ENCODE measurements at regions not wholly inside any gene's neighbourhood (a gene's known extent, or its start where the extent isn't known, plus 50 kb on each side); places are given as distances from the start of the nearest gene placed in this dataset.

DNA sequence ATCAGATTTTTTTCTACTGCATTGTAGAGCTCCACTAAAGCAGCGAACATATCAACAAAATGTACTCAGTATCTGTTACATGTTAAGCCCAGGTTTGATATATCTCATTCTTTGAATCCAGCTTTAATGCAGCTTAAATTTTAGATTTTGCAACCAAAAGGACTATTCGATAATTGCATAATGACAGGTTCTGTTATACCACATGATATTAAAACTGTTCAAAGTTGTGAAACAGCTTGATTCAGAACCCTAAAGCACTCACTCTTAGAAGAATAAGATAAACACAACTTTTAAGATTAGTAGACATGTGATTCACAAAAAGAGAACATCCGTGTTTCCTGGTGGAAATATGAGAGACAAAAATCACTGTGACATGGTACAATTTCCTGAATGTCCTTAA is 427.9 kb downstream of the CDH11 start:
- in situ Hi-C loops (cut with HindIII; ENCODE audit: low pct_unique_long_range_greater_than_20kb, low sequenced_read_pairs) (no loop called here), intact Hi-C loops (cut with micrococcal nuclease; ENCODE audit: unreplicated experiment) (no loop called here)
- BruUV-seq (replicated peaks): no TSS peak
- DNase-seq (ENCODE audit: low read depth, low spot score): no peak
- Histone ChIP-seq H3K4me1 (ENCODE audit: control insufficient read depth, insufficient read depth, low read length) (no peaks in the 10 kb centered on the region), H3K4me3 (ENCODE audit: low read depth in 2 of 2, low read length in 2 of 2) (no peak overlapping the region), H3K27ac (ENCODE audit: low read length) (no peak overlapping the region), H3K36me3 (ENCODE audit: control insufficient read depth, insufficient read depth, low read length) (no peaks in the 10 kb centered on the region), H3K27me3 (ENCODE audit: control insufficient read depth, insufficient read depth, low read length) (no peaks in the 10 kb centered on the region), H3K9me3 (ENCODE audit: control insufficient read depth, insufficient read depth, low read depth, low read length) (no peaks in the 10 kb centered on the region)
- CTCF ChIA-PET: no interaction called here
- no peak for ATAC-seq
- POLR2A ChIA-PET: no interaction called here
- TF ChIP-seq CTCF (IDR thresholded peaks at IDR 0.05): no peak
- TF ChIP-seq POLR2AphosphoS5 (IDR thresholded peaks at IDR 0.05; ENCODE audit: low read depth, low read length): no peak
- no peak for TF ChIP-seq SIN3A (IDR thresholded peaks at IDR 0.05; ENCODE audit: borderline replicate concordance, insufficient read depth, low read depth, low read length)
- TF ChIP-seq TCF7L2 (IDR thresholded peaks at IDR 0.05; ENCODE audit: low read depth, low read length): no peak
- TF ChIP-seq, protein P1, sequence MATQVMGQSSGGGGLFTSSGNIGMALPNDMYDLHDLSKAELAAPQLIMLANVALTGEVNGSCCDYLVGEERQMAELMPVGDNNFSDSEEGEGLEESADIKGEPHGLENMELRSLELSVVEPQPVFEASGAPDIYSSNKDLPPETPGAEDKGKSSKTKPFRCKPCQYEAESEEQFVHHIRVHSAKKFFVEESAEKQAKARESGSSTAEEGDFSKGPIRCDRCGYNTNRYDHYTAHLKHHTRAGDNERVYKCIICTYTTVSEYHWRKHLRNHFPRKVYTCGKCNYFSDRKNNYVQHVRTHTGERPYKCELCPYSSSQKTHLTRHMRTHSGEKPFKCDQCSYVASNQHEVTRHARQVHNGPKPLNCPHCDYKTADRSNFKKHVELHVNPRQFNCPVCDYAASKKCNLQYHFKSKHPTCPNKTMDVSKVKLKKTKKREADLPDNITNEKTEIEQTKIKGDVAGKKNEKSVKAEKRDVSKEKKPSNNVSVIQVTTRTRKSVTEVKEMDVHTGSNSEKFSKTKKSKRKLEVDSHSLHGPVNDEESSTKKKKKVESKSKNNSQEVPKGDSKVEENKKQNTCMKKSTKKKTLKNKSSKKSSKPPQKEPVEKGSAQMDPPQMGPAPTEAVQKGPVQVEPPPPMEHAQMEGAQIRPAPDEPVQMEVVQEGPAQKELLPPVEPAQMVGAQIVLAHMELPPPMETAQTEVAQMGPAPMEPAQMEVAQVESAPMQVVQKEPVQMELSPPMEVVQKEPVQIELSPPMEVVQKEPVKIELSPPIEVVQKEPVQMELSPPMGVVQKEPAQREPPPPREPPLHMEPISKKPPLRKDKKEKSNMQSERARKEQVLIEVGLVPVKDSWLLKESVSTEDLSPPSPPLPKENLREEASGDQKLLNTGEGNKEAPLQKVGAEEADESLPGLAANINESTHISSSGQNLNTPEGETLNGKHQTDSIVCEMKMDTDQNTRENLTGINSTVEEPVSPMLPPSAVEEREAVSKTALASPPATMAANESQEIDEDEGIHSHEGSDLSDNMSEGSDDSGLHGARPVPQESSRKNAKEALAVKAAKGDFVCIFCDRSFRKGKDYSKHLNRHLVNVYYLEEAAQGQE (IDR thresholded peaks at IDR 0.05; ENCODE audit: insufficient read depth in 1 of 2, low read depth in 2 of 2, low read length in 1 of 2): no peak

DNA sequence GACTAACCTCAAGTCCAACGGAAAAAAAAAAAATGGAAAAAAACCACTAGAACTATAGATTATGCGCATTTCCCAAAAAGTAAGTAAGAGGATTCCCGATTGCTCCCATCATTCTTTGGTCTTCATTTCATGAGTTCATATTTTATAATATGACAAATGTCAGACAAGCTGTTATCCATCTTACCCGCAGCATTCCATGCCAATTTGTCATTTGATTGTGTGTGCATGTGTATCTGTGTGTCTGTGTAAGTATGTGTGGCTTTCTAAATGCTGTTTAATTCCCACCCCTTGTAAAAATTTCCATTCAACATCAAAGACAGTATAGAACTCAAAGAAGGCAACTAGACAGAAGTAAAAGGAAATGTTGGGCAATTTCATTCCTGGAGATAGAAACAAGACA is 434.1 kb downstream of the CDH11 start:
- ChIA-PET POLR2A (no interaction called here), CTCF (no interaction called here)
- Histone ChIP-seq H3K27me3 (ENCODE audit: control insufficient read depth, insufficient read depth, low read length) (no peaks in the 10 kb centered on the region), H3K9me3 (ENCODE audit: control insufficient read depth, insufficient read depth, low read depth, low read length) (no peaks in the 10 kb centered on the region), H3K4me1 (ENCODE audit: control insufficient read depth, insufficient read depth, low read length) (no peaks in the 10 kb centered on the region), H3K36me3 (ENCODE audit: control insufficient read depth, insufficient read depth, low read length) (no peaks in the 10 kb centered on the region), H3K4me3 (ENCODE audit: low read depth in 2 of 2, low read length in 2 of 2) (no peak overlapping the region), H3K27ac (ENCODE audit: low read length) (no peak overlapping the region)
- in situ Hi-C loops (cut with HindIII; ENCODE audit: low pct_unique_long_range_greater_than_20kb, low sequenced_read_pairs) (no loop called here), intact Hi-C loops (cut with micrococcal nuclease; ENCODE audit: unreplicated experiment) (no loop called here)
- ATAC-seq (no peak), DNase-seq (ENCODE audit: low read depth, low spot score) (no peak)
- no TSS peak for BruUV-seq (replicated peaks)
- TF ChIP-seq POLR2AphosphoS5 (IDR thresholded peaks at IDR 0.05; ENCODE audit: low read depth, low read length): no peak
- no peak for TF ChIP-seq SIN3A (IDR thresholded peaks at IDR 0.05; ENCODE audit: borderline replicate concordance, insufficient read depth, low read depth, low read length)
- TF ChIP-seq, protein P1 (IDR thresholded peaks at IDR 0.05; ENCODE audit: insufficient read depth in 1 of 2, low read depth in 2 of 2, low read length in 1 of 2): no peak
- no peak for TF ChIP-seq TCF7L2 (IDR thresholded peaks at IDR 0.05; ENCODE audit: low read depth, low read length)
- TF ChIP-seq CTCF (IDR thresholded peaks at IDR 0.05): no peak
